Naive thymus-derived CD4-positive, alpha-beta T cell (primary cell): ENCODE measurements at regions not wholly inside any gene's neighbourhood (a gene's known extent, or its start where the extent isn't known, plus 50 kb on each side); places are given as distances from the start of the nearest gene placed in this dataset.

Source experiments
- ATAC-seq: fragments of 150-1000 bp; cut with Tn5 transposase; 2 replicates; pipeline ENCODE4 v1.10.0; 2021; ENCODE audit warnings: mild to moderate bottlenecking, moderate library complexity
- CTCF ChIA-PET: fragments of 350-600 bp; sonication (Branson Sonifier 250); formaldehyde crosslinking; loops from one replicate; lab custom pipeline; 2021; ENCODE audit warnings: antibody characterized with exemption; lab: Charles Lee
- POLR2A ChIA-PET: fragments of 350-600 bp; sonication (Branson Sonifier 250); formaldehyde crosslinking; loops from one replicate; lab custom pipeline; 2021; ENCODE audit warnings: antibody characterized with exemption, inconsistent platforms; lab: Charles Lee
- DNase-seq, 9 donors: peaks; one replicate each; pipeline versions ENCODE4 v3.0.0 to v3.0.0-alpha.2; 2020 to 2022; ENCODE audit warnings: mixed read lengths in 1 of 9
- H3K27ac ChIP-seq: one replicate; pipeline ENCODE4 v1.7.0; 2013; ENCODE audit warnings: mild to moderate bottlenecking, low read depth, low read length, moderate library complexity
- H3K27me3 ChIP-seq, 2 donors: one replicate each; pipeline ENCODE4 v1.7.0; 2013; ENCODE audit warnings: low read length in 2 of 2, mild to moderate bottlenecking in 2 of 2, moderate library complexity in 2 of 2; ENCODE audit not compliant: control insufficient read depth in 2 of 2, insufficient read depth in 2 of 2
- H3K36me3 ChIP-seq, 3 experiments: 1 replicate in 2 of 3; 2 replicates in 1 of 3; pipeline ENCODE4 v1.7.0; 2013; ENCODE audit warnings: low read length in 3 of 3, mild to moderate bottlenecking in 3 of 3, moderate library complexity in 1 of 3; ENCODE audit not compliant: insufficient read depth in 3 of 3, control insufficient read depth in 2 of 3
- H3K4me1 ChIP-seq, 2 donors: one replicate each; pipeline ENCODE4 v1.7.0; 2013; ENCODE audit warnings: low read length in 2 of 2, mild to moderate bottlenecking in 2 of 2, moderate library complexity in 1 of 2; ENCODE audit not compliant: control insufficient read depth in 2 of 2, insufficient read depth in 2 of 2
- H3K4me3 ChIP-seq: 2 replicates; pipeline ENCODE4 v1.7.0; 2013; ENCODE audit warnings: mild to moderate bottlenecking, low read length
- H3K9me3 ChIP-seq, 3 experiments: 1 replicate in 2 of 3; 2 replicates in 1 of 3; pipeline ENCODE4 v1.7.0; 2013; ENCODE audit warnings: low read length in 3 of 3; ENCODE audit not compliant: control insufficient read depth in 2 of 3
- H3K27ac Mint-ChIP-seq, 9 donors: one replicate each; pipeline ENCODE4 v1.8.0; 2020 to 2022; ENCODE audit warnings: mixed read lengths in 9 of 9, mild to moderate bottlenecking in 8 of 9, moderate library complexity in 5 of 9, inconsistent platforms in 2 of 9
- H3K27me3 Mint-ChIP-seq, 5 donors: one replicate each; pipeline ENCODE4 v1.8.0; 2021 to 2022; ENCODE audit warnings: mixed read lengths in 5 of 5, mild to moderate bottlenecking in 1 of 5
- H3K36me3 Mint-ChIP-seq, 5 donors: one replicate each; pipeline ENCODE4 v1.8.0; 2020 to 2022; ENCODE audit warnings: mixed read lengths in 5 of 5, mild to moderate bottlenecking in 3 of 5, inconsistent platforms in 1 of 5
- H3K4me1 Mint-ChIP-seq, 7 donors: one replicate each; pipeline ENCODE4 v1.8.0; 2020 to 2022; ENCODE audit warnings: mixed read lengths in 7 of 7, mild to moderate bottlenecking in 3 of 7, inconsistent platforms in 1 of 7
- H3K4me3 Mint-ChIP-seq, 10 donors: one replicate each; pipeline ENCODE4 v1.8.0; 2020 to 2022; ENCODE audit warnings: mild to moderate bottlenecking in 10 of 10, mixed read lengths in 10 of 10, moderate library complexity in 6 of 10, inconsistent platforms in 2 of 10
- H3K9me3 Mint-ChIP-seq, 11 donors: one replicate each; pipeline ENCODE4 v1.8.0; 2020 to 2022; ENCODE audit warnings: mixed read lengths in 11 of 11, mild to moderate bottlenecking in 4 of 11, inconsistent platforms in 1 of 11, moderate library complexity in 1 of 11
- intact Hi-C, 2 donors: fragments of 100-400 bp; cut with micrococcal nuclease; formaldehyde crosslinking; loops; one replicate each; pipeline ENCODE4 v1.15.1; 2023

- POLR2A ChIA-PET, result no interaction called here
- Mint-ChIP-seq H3K4me3 (no peak overlapping the region), H3K9me3 (peaks cover 0 to 2% (median 0%) of the 10 kb centered on the region in 11 donors), H3K27me3 (peaks cover 0 to 5% (median 0%) of the 10 kb centered on the region in 5 donors), H3K4me1 (no peaks in the 10 kb centered on the region), H3K27ac (no peak overlapping the region), H3K36me3 (no peaks in the 10 kb centered on the region)
- no peaks in the 10 kb centered on the region for H3K36me3 ChIP-seq
- DNase-seq (no peak), ATAC-seq (no peak)
- no peak overlapping the region for H3K27ac ChIP-seq
- H3K27me3 ChIP-seq, result no peaks in the 10 kb centered on the region
- H3K9me3 ChIP-seq, result no peaks in the 10 kb centered on the region
- no peak overlapping the region for H3K4me3 ChIP-seq
- H3K4me1 ChIP-seq, result no peaks in the 10 kb centered on the region
- CTCF ChIA-PET, result no interaction called here
- intact Hi-C loops, result no loop called here
Observed at GRCh38 chr6:21459641-21460040, 133.9 kb upstream of the SOX4 start.

DNA sequence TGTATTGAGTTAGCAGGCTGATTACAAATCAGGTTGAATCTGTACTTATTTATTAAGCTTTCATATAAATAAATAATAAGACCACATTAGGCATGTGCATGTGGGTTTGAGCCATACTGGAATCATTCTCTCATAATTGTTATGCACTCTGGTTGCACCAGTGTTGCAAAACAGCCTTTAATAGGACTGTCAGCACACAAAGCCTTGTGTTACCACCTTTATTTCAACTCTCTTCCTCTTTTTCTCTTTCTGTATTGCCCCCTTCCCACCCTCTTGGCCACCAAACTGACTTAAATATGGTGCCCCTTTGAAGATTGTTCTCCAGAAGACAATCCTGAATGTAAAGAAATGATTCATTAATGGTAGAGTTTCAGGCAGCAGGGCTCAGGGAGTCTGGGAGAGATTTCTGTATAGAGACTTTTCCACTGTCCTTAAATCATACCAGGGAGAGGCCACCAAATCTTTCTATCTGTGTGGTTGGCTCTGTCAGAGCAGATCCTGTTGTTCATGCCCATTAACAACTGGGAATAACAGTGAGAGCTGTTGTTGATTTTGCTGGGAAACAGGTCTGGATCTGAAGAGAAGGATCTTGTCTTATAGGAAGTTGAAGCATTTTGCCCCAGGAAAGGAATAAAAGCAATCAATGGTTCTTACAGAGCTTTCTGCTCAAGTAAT is 131.6 kb upstream of the SOX4 start:
- Histone ChIP-seq H3K36me3 (no peaks in the 10 kb centered on the region), H3K27ac (no peak overlapping the region), H3K27me3 (no peaks in the 10 kb centered on the region), H3K4me1 (no peaks in the 10 kb centered on the region), H3K4me3 (no peak overlapping the region), H3K9me3 (no peaks in the 10 kb centered on the region)
- Mint-ChIP-seq H3K4me3 (no peak overlapping the region), H3K27me3 (peaks cover 0 to 5% (median 0%) of the 10 kb centered on the region in 5 donors), H3K27ac (no peak overlapping the region), H3K9me3 (peaks cover 0 to 3% (median 0%) of the 10 kb centered on the region in 11 donors), H3K4me1 (no peaks in the 10 kb centered on the region), H3K36me3 (no peaks in the 10 kb centered on the region)
- ChIA-PET CTCF (no interaction called here), POLR2A (no interaction called here)
- DNase-seq, result no peak
- ATAC-seq, result no peak
- intact Hi-C loops, result no loop called here

GRCh38 chr6:21462519-21462852 is 131.1 kb upstream of the SOX4 start:
- ChIA-PET CTCF (no interaction called here), POLR2A (no interaction called here)
- Mint-ChIP-seq H3K4me3 (no peak overlapping the region), H3K36me3 (no peaks in the 10 kb centered on the region), H3K27me3 (peaks cover 0 to 5% (median 0%) of the 10 kb centered on the region in 5 donors), H3K27ac (no peak overlapping the region), H3K4me1 (no peaks in the 10 kb centered on the region), H3K9me3 (peaks cover 0 to 3% (median 0%) of the 10 kb centered on the region in 11 donors)
- no peaks in the 10 kb centered on the region for H3K27me3 ChIP-seq
- intact Hi-C loops, result no loop called here
- ATAC-seq (no peak), DNase-seq (no peak)
- H3K4me3 ChIP-seq, result no peak overlapping the region
- no peaks in the 10 kb centered on the region for H3K36me3 ChIP-seq
- H3K4me1 ChIP-seq, result no peaks in the 10 kb centered on the region
- no peak overlapping the region for H3K27ac ChIP-seq
- H3K9me3 ChIP-seq, result no peaks in the 10 kb centered on the region

DNA sequence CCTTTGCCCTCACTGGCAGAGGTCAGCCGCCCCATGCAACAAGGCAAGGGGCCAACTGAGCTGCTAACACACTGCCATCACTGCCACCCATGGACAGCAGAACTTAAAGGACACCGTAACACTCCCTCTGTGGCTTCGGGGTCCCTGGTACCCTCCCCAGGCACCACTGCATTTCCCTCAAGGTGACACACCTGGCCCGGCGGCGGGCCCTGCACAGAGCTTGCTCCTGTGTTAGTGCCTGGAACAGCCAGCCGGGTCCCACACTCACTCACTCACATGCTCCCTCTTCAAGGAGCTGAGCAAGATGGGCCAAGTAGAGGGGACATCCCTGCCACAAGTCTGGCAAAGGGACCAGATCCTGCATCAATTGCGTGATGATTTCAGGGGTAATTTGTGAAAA is 126.5 kb upstream of the SOX4 start:
- Histone ChIP-seq H3K4me1 (no peaks in the 10 kb centered on the region), H3K27me3 (no peaks in the 10 kb centered on the region), H3K27ac (no peak overlapping the region), H3K36me3 (no peaks in the 10 kb centered on the region), H3K4me3 (no peak overlapping the region), H3K9me3 (no peaks in the 10 kb centered on the region)
- no peak overlapping the region for H3K27ac Mint-ChIP-seq
- H3K4me1 Mint-ChIP-seq, result no peaks in the 10 kb centered on the region
- intact Hi-C loops, result no loop called here
- H3K4me3 Mint-ChIP-seq, result no peak overlapping the region
- peaks cover 0 to 8% (median 0%) of the 10 kb centered on the region in 5 donors for H3K27me3 Mint-ChIP-seq
- CTCF ChIA-PET, result no interaction called here
- H3K36me3 Mint-ChIP-seq, result no peaks in the 10 kb centered on the region
- POLR2A ChIA-PET, result no interaction called here
- no peak for ATAC-seq
- no peak for DNase-seq
- H3K9me3 Mint-ChIP-seq, result peaks cover 0 to 8% (median 0%) of the 10 kb centered on the region in 11 donors

GRCh38 chr6:21468461-21468860 is 125.1 kb upstream of the SOX4 start:
- Mint-ChIP-seq H3K27ac (no peak overlapping the region), H3K4me3 (no peak overlapping the region), H3K9me3 (peaks cover 0 to 12% (median 0%) of the 10 kb centered on the region in 11 donors), H3K4me1 (no peaks in the 10 kb centered on the region), H3K27me3 (peaks cover 0 to 10% (median 0%) of the 10 kb centered on the region in 5 donors), H3K36me3 (no peaks in the 10 kb centered on the region)
- intact Hi-C loops, result no loop called here
- no peaks in the 10 kb centered on the region for H3K4me1 ChIP-seq
- ATAC-seq (no peak), DNase-seq (no peak)
- H3K27ac ChIP-seq, result no peak overlapping the region
- H3K27me3 ChIP-seq, result no peaks in the 10 kb centered on the region
- H3K4me3 ChIP-seq, result no peak overlapping the region
- no peaks in the 10 kb centered on the region for H3K9me3 ChIP-seq
- CTCF ChIA-PET, result no interaction called here
- POLR2A ChIA-PET, result no interaction called here
- no peaks in the 10 kb centered on the region for H3K36me3 ChIP-seq

- Histone ChIP-seq H3K4me1 (no peaks in the 10 kb centered on the region), H3K27me3 (no peaks in the 10 kb centered on the region), H3K9me3 (no peaks in the 10 kb centered on the region), H3K27ac (no peak overlapping the region), H3K4me3 (no peak overlapping the region), H3K36me3 (no peaks in the 10 kb centered on the region)
- Mint-ChIP-seq H3K36me3 (no peaks in the 10 kb centered on the region), H3K4me3 (no peak overlapping the region), H3K27ac (no peak overlapping the region), H3K9me3 (peaks cover 0 to 16% (median 0%) of the 10 kb centered on the region in 11 donors), H3K4me1 (no peaks in the 10 kb centered on the region), H3K27me3 (peaks cover 0 to 14% (median under 1%) of the 10 kb centered on the region in 5 donors)
- intact Hi-C loops, result no loop called here
- ChIA-PET POLR2A (no interaction called here), CTCF (no interaction called here)
- ATAC-seq, result no peak
- no peak for DNase-seq
Observed at GRCh38 chr6:21469213-21469612, 124.3 kb upstream of the SOX4 start.

DNA sequence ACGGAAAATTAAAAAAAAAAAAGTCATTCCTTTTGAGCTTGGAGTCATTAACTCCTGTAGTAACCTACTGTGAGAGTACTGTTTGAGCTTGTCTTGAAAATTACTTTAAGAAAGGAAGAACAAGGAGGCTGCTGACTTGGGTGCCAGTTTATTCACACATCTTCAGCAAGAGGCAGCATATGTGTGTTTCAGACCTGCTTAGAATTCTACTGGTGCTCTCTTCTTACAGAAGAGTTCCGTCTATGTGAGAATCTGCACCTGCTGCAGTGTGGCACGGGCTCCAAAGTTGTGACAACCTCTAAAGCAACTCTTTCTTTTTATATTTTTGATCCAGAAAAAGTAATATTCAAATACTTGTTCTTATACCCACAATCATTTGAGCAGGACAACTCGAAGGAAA is 117.4 kb upstream of the SOX4 start:
- peaks cover 0 to 35% (median 8%) of the 10 kb centered on the region in 5 donors for H3K27me3 Mint-ChIP-seq
- H3K36me3 Mint-ChIP-seq, result no peaks in the 10 kb centered on the region
- H3K9me3 Mint-ChIP-seq, result peaks cover 0 to 16% (median 0%) of the 10 kb centered on the region in 11 donors
- intact Hi-C loops, result no loop called here
- Histone ChIP-seq H3K4me1 (no peaks in the 10 kb centered on the region), H3K4me3 (no peak overlapping the region), H3K27ac (no peak overlapping the region), H3K9me3 (no peaks in the 10 kb centered on the region), H3K36me3 (no peaks in the 10 kb centered on the region), H3K27me3 (no peaks in the 10 kb centered on the region)
- ATAC-seq, result no peak
- H3K4me1 Mint-ChIP-seq, result no peaks in the 10 kb centered on the region
- no peak overlapping the region for H3K4me3 Mint-ChIP-seq
- DNase-seq, result no peak
- no peak overlapping the region for H3K27ac Mint-ChIP-seq
- CTCF ChIA-PET, result no interaction called here
- POLR2A ChIA-PET, result no interaction called here
